Peyer's patch (tissue), 4 donors: ENCODE measurements at regions not wholly inside any gene's neighbourhood (a gene's known extent, or its start where the extent isn't known, plus 50 kb on each side); places are given as distances from the start of the nearest gene placed in this dataset.

Source experiments
- CTCF ChIP-seq, 6 experiments: fragments of 450-650 bp in 4 of 6; fragments of 200-600 bp in 2 of 6; sonication (generic) in 1 of 6; IDR thresholded peaks; one replicate each; pipeline ENCODE4 v1.5.1; 2017 to 2019; ENCODE audit warnings: antibody characterized with exemption in 6 of 6, mild to moderate bottlenecking in 3 of 6, moderate library complexity in 1 of 6
- POLR2A ChIP-seq, 2 donors: fragments of 450-650 bp; IDR thresholded peaks; one replicate each; pipeline ENCODE4 v1.5.1; 2017; ENCODE audit warnings: antibody characterized with exemption in 2 of 2, mild to moderate bottlenecking in 2 of 2, moderate library complexity in 2 of 2

DNA sequence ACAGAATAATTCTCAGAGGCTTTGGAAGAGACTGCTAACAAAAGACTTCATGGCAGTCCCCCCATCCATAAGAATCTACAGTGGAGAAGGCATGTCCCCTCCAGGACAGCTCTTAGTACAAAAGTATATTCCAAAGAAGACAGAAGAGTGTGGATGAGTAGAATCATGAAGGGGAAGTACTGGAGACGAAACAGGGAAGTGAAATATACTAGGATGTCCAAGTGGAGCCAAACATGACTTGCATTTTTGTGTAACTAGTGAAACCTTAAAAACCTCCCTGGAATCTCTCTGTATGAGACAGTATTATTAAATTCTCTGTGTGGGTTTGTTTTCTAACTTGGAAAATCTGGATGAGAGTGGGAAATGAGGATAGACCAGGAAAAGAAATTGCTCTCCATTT, 312.4 kb downstream of the RSL24D1 start:
- no peak for TF ChIP-seq CTCF (IDR thresholded peaks at IDR 0.05)
- TF ChIP-seq POLR2A (IDR thresholded peaks at IDR 0.05): no peak
